Stimulated activated CD4-positive, alpha-beta T cell treated with anti-CD3 and anti-CD28 coated beads, Interleukin-2, amount 100 ng/mL, for 24 hours (primary cell): ENCODE measurements at regions not wholly inside any gene's neighbourhood (a gene's known extent, or its start where the extent isn't known, plus 50 kb on each side); places are given as distances from the start of the nearest gene placed in this dataset.

Experiments
- DNase-seq, 2 donors: peaks; one replicate each; pipeline ENCODE4 v3.0.0-alpha.2; 2020

GRCh38 chr12:84807249-84807648 is 105.3 kb downstream of the SLC6A15 start:
- no peak for DNase-seq

- DNase-seq, result no peak
Observed at GRCh38 chr12:84805474-84805858, 107.1 kb downstream of the SLC6A15 start.

GRCh38 chr12:84804691-84805473 is 107.7 kb downstream of the SLC6A15 start:
- DNase-seq, result no peak

- DNase-seq, result no peak
Observed at GRCh38 chr12:84803661-84804060, 108.9 kb downstream of the SLC6A15 start.

- DNase-seq, result no peak
Observed at GRCh38 chr12:84802161-84802560, 110.4 kb downstream of the SLC6A15 start.

GRCh38 chr12:84793558-84794367 is 118.8 kb downstream of the SLC6A15 start:
- no peak for DNase-seq

GRCh38 chr12:84791444-84791843 is 121.2 kb downstream of the SLC6A15 start:
- no peak for DNase-seq

GRCh38 chr12:84789184-84789583 is 123.4 kb downstream of the SLC6A15 start:
- DNase-seq, result no peak

GRCh38 chr12:84787253-84787652 is 125.3 kb downstream of the SLC6A15 start:
- DNase-seq, result no peak

GRCh38 chr12:84786622-84787021 is 126.0 kb downstream of the SLC6A15 start:
- DNase-seq, result no peak

- DNase-seq, result no peak
Observed at GRCh38 chr12:84785951-84786350, 126.6 kb downstream of the SLC6A15 start.

GRCh38 chr12:84785281-84785680 is 127.3 kb downstream of the SLC6A15 start:
- DNase-seq, result no peak

GRCh38 chr12:84779169-84779568 is 133.4 kb downstream of the SLC6A15 start:
- no peak for DNase-seq

- no peak for DNase-seq
Observed at GRCh38 chr12:84772281-84772680, 140.3 kb downstream of the SLC6A15 start.

GRCh38 chr12:84767079-84767478 is 145.5 kb downstream of the SLC6A15 start:
- no peak for DNase-seq

- DNase-seq, result no peak
Observed at GRCh38 chr12:84766375-84766774, 146.2 kb downstream of the SLC6A15 start.

- DNase-seq, result no peak
Observed at GRCh38 chr12:84764001-84764400, 148.6 kb downstream of the SLC6A15 start.

- no peak for DNase-seq
Observed at GRCh38 chr12:84763107-84763506, 149.5 kb downstream of the SLC6A15 start.

GRCh38 chr12:84760091-84760865 is 152.3 kb downstream of the SLC6A15 start:
- DNase-seq, result no peak

- no peak for DNase-seq
Observed at GRCh38 chr12:84757978-84758377, 154.6 kb downstream of the SLC6A15 start.

GRCh38 chr12:84756961-84757360 is 155.6 kb downstream of the SLC6A15 start:
- DNase-seq, result no peak

- DNase-seq, result no peak
Observed at GRCh38 chr12:84745127-84745526, 167.5 kb downstream of the SLC6A15 start.

GRCh38 chr12:84741692-84742091 is 170.9 kb downstream of the SLC6A15 start:
- no peak for DNase-seq
